ENCODE measurements at regions not wholly inside any gene's neighbourhood (a gene's known extent, or its start where the extent isn't known, plus 50 kb on each side); places are given as distances from the start of the nearest gene placed in this dataset.

- intact Hi-C loops (cut with DNase I) = no loop called here
- peak in 3 of 42 donors; percentile 1 to 10 (median 5) for DNase-seq
These were observed 66.8 kb downstream of the CPN2 start for GRCh38 chr3:194284351-194284750.

DNA sequence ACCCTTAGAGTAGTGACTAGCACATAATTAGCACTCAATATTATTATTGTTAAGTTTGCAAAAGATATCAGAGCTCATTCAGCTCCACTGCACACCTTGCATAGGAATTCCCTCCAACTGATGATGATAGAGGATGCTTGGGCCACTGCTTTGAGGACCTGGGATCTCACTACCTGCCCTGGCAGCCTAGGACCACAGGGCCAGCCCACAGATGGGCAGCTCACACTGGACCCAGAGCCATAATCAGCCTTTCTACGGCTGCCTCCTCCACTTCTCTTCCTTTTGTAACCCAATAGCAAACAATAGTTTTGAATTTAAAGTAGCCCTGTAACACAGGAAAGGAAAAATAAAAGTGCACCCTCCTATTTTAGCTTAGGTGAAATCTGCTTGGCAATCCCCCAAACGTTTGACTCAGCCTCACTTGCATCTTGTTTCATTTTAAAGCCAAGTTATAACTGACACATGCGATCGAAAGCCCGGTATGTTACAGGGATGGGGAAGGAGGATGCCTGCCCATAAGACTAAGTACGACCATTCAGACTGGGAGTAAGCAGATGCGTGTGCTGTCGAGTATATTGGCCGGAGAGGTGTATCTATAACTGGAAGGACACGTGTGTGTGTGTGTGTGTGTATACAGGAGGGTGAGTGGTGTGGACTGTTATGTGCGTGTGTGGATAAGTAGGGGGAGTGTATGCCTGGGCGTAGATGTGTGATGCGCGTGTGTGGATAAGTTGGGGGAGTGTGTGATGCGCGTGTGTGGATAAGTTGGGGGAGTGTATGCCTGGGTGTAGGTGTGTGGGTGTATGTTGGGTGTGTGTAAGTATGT, 65.9 kb downstream of the CPN2 start:
- DNase-seq = peak in 2 of 42 donors; percentile 3 to 4
- intact Hi-C loops (cut with DNase I) = no loop called here

- intact Hi-C loops (cut with DNase I) = no loop called here
- peak in 2 of 42 donors; percentile 1 to 4 for DNase-seq
These were observed 65.3 kb downstream of the CPN2 start for GRCh38 chr3:194285850-194286197.

DNA sequence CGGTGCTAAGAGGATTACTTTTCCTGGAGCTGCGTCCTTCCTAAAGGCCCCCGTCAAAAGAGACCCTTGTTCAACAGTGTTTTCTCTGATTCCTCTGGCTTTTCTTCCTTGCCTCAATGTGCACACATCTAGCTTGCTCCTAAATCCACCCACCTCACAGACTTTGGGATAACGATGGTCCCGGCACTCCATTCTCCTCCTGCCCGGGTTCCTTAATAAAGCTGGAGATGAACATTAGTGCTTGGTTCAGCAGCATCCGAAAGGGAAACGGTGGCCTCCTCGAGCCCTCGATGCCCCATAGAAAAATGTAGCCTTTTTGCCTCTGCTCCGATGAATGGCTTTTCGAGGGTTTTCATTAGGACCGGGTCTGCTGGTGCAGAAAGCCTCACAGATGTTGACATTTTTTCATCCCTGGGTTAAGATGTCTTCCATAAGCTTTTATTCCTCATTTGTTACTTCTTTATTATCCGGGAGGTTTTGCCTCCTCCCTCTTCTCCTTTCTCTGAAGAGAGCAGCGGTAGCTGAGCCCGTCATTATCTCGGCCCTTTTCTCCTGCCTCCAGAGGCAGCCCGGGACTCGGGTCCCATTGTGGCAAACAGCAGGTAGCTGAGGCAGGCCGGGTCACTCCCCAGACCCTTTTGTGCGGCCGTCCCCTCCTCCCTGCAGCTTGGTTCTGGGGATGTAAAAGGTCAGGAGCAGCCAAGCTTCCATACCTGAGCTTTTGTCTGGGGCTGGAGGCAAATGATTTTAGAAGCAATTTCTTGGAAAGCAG, 64.6 kb downstream of the CPN2 start:
- peak in 1 of 42 donors; percentile 4 for DNase-seq
- intact Hi-C loops (cut with DNase I) = no loop called here

DNA sequence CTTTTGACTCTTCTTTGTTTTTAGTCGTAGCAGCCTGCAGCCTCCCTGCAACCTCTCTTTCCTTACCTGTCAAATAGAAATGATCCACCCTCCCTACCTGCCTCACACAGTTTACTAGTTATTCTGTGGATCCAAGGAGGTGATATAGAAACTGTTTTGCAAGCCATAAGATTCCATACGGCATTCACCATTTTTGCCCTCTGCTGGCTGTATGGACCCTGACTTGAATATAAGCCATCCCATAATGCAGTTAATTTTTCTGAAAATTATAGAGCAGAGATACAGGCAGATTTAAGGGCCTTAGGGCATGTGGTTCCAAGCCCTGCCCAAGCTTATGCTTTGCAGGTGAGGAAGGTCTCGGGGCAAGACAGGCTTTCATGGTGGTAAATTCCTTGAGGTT, 63.8 kb downstream of the CPN2 start:
- DNase-seq = no peak

DNA sequence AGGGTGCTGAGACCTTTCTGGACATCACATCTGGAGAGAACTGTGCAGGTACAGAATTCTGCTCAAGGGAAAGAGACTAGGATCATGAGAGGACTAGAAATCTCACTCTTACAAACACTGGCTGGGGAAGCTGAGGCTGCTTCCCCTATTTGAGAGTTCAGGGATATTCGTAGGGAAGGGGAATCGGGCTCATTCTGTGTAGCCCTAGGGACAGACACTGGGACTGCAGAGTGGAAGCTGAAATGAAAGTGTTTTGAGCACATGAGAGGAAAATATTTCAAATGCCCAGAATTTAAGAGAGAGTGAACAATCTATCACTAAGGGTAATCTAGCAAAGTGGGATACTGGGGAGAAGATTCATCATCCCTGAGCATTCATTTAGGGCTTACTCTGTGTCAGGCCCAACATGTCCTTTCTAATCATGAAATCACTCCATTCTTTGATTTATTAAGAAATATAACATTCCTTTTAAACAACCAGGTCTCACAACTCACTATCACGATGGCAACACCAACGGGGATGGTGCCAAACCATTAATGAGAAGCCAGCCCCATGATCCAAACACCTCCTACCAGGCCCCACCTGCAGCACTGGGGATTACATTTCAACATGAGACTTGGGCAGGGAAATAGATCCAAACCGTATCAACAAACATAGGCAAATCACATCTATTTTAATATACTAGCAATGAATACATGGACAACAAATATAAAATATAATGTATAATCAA, 63.0 kb downstream of the CPN2 start:
- peak in 2 of 42 donors; percentile 0 to 7 for DNase-seq

More for the DNA sequence above, 63.8 kb downstream of the CPN2 start:
- intact Hi-C loops (cut with DNase I) = no loop called here

More for the DNA sequence above, 63.0 kb downstream of the CPN2 start:
- intact Hi-C loops (cut with DNase I) = no loop called here
